Nephron progenitor cell (in vitro differentiated cells): ENCODE measurements at regions not wholly inside any gene's neighbourhood (a gene's known extent, or its start where the extent isn't known, plus 50 kb on each side); places are given as distances from the start of the nearest gene placed in this dataset.

Experiments
- DNase-seq: peaks from one replicate; pipeline ENCODE4 v3.0.0; 2021
- H3K27ac Mint-ChIP-seq: 2 replicates; pipeline ENCODE4 v1.8.0; 2021; ENCODE audit warnings: mild to moderate bottlenecking, moderate library complexity, mixed read lengths
- H3K27me3 Mint-ChIP-seq: 2 replicates; pipeline ENCODE4 v1.8.0; 2021; ENCODE audit warnings: mild to moderate bottlenecking, low read depth, mixed read lengths; ENCODE audit not compliant: poor library complexity
- H3K36me3 Mint-ChIP-seq: 2 replicates; pipeline ENCODE4 v1.8.0; 2021; ENCODE audit warnings: low read depth, mixed read lengths
- H3K4me1 Mint-ChIP-seq: 2 replicates; pipeline ENCODE4 v1.8.0; 2021; ENCODE audit warnings: mixed read lengths
- H3K4me3 Mint-ChIP-seq: 2 replicates; pipeline ENCODE4 v1.8.0; 2021; ENCODE audit warnings: mild to moderate bottlenecking, moderate library complexity, mixed read lengths
- H3K9me3 Mint-ChIP-seq: 2 replicates; pipeline ENCODE4 v1.8.0; 2021; ENCODE audit warnings: mild to moderate bottlenecking, moderate library complexity, mixed read lengths
- TF ChIP-seq, protein P1 (sequence below): fragments of 200-600 bp; sonication (generic); IDR thresholded peaks from 2 replicates; pipeline ENCODE4 v1.5.0; 2021; ENCODE audit warnings: antibody characterized with exemption

DNA sequence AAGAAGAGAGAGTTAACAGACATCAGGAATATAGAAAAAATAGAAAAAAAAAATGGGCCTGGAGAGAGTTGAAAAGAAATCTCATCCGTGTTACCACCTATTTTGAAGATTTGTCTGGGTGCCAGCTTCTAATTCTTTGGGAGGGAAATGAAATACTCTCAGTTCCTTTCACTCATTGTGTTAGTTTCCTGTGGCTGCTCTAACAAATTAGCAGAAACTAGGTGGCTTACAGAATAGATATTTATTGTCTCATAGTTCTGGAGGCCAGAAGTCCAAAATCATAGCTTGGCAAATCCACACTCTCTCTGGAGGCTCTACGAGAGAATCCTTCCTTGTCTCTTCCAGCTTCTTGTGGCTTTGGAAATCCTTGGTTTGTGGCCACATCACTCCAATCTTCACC, 225.1 kb upstream of the BTBD3 start:
- H3K4me3 Mint-ChIP-seq: no peak overlapping the region
- peaks cover 30% of the 10 kb centered on the region for H3K4me1 Mint-ChIP-seq
- DNase-seq: no peak
- peaks cover 6% of the 10 kb centered on the region for H3K9me3 Mint-ChIP-seq
- peaks cover 6% of the 10 kb centered on the region for H3K27me3 Mint-ChIP-seq
- H3K27ac Mint-ChIP-seq: peak overlapping the region; percentile 60
- TF ChIP-seq, protein P1, sequence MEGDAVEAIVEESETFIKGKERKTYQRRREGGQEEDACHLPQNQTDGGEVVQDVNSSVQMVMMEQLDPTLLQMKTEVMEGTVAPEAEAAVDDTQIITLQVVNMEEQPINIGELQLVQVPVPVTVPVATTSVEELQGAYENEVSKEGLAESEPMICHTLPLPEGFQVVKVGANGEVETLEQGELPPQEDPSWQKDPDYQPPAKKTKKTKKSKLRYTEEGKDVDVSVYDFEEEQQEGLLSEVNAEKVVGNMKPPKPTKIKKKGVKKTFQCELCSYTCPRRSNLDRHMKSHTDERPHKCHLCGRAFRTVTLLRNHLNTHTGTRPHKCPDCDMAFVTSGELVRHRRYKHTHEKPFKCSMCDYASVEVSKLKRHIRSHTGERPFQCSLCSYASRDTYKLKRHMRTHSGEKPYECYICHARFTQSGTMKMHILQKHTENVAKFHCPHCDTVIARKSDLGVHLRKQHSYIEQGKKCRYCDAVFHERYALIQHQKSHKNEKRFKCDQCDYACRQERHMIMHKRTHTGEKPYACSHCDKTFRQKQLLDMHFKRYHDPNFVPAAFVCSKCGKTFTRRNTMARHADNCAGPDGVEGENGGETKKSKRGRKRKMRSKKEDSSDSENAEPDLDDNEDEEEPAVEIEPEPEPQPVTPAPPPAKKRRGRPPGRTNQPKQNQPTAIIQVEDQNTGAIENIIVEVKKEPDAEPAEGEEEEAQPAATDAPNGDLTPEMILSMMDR: no peak
- H3K36me3 Mint-ChIP-seq: no peaks in the 10 kb centered on the region

DNA sequence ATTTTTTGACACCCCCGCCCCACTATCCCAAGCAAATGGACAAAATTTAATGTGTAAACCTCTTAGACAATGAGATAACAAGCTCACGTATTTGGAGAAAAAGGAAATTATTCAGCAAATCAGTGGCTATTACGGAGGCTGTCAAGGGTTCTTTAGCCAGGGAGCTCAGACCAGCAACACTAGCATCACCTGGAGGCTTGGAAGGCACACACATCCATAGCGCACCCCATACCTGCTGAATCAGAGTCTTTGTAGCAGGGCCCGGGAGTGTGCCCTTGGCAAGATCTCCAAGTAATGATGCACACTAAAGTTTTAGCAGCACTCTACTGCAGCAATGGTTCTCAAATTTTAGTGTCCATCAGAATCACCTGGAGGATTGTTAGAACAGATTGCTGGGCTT, 223.2 kb upstream of the BTBD3 start:
- Mint-ChIP-seq H3K9me3 (peaks cover 6% of the 10 kb centered on the region), H3K4me3 (no peak overlapping the region), H3K27me3 (peaks cover 6% of the 10 kb centered on the region), H3K27ac (no peak overlapping the region), H3K36me3 (no peaks in the 10 kb centered on the region), H3K4me1 (peaks cover 20% of the 10 kb centered on the region)
- TF ChIP-seq, protein P1: no peak
- DNase-seq: no peak

DNA sequence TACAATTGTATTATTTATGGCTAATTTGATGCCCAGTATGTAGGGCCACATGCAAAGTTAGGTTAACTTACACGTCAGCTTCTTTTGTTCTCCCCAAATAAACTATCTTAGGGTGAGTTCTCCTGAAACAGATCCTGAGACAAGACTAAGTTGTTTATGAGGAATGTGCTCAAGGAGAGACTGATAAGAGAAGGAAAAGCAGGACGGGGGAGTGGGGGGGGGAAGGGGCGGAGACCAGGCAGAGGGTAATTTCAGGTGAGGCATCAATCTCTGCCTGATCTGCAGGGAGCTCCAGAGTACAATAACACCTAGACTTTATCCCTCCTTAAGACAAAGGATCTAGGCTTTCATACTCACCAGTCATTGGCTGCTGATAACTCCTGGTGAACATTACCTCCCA, 220.6 kb upstream of the BTBD3 start:
- Mint-ChIP-seq H3K4me3 (no peak overlapping the region), H3K27me3 (peaks cover 3% of the 10 kb centered on the region), H3K27ac (no peak overlapping the region), H3K9me3 (no peaks in the 10 kb centered on the region), H3K36me3 (no peaks in the 10 kb centered on the region), H3K4me1 (peaks cover 10% of the 10 kb centered on the region)
- no peak for DNase-seq
- TF ChIP-seq, protein P1: no peak

DNA sequence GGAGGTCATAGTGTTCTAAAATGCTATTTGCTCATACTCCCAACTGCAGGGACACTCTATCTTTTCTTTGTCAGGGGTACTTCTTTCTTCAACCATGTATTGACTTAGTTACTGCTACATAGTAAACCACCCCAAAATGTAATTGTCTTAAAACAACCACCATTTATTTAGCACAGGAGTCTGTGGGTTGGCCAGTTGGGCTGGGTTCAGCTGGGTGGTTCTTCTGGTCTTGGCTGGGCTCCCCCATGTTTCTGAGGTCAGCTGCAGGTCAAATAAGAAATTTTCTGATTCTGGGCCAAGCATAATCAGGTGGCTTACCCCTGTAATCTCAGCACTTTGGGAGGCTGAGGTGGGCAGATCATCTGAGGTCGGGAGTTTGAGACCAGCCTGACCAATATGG, 220.0 kb upstream of the BTBD3 start:
- DNase-seq: no peak
- Mint-ChIP-seq H3K27me3 (no peaks in the 10 kb centered on the region), H3K36me3 (no peaks in the 10 kb centered on the region), H3K9me3 (no peaks in the 10 kb centered on the region), H3K4me1 (peaks cover 4% of the 10 kb centered on the region), H3K4me3 (no peak overlapping the region), H3K27ac (no peak overlapping the region)
- TF ChIP-seq, protein P1: no peak

DNA sequence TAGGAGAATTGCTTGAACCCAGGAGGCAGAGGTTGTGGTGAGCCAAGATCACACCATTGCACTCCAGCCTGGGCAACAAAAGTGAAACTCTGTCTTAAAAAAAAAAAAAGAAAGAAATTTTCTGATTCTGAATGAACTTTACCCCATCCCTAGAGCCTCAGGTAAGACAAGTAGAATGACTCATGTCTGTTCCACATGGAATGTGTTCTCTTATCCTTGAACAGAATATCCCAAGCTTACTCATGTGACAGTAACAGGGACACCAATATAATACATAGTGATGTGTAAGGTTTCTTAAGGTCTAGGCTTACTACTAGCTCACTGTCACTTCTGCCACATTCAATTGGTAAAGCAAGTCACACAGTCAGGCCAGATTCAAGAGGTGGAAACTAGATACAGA, 219.6 kb upstream of the BTBD3 start:
- no peak for DNase-seq
- no peak overlapping the region for H3K27ac Mint-ChIP-seq
- TF ChIP-seq, protein P1: no peak
- no peaks in the 10 kb centered on the region for H3K9me3 Mint-ChIP-seq
- H3K27me3 Mint-ChIP-seq: no peaks in the 10 kb centered on the region
- no peaks in the 10 kb centered on the region for H3K36me3 Mint-ChIP-seq
- H3K4me3 Mint-ChIP-seq: no peak overlapping the region
- no peaks in the 10 kb centered on the region for H3K4me1 Mint-ChIP-seq

DNA sequence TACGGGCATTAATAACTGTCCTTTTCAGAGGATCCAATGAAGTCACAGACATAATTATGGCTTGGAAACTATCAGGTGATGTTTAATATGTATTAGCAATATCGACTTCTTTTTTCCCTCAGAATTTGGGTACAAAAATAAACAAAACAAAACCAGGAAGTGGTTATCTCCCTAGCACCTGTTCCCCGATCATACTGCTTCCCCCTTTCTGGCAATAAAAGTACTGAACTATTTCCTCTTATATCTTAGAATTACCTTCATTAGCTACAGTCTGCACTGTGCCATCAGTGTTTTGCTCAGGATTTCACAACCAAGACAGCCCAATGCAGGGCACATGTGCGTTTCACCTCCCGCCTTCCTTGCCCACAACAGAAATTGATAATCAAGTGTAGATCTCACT, 216.9 kb upstream of the BTBD3 start:
- Mint-ChIP-seq H3K36me3 (peaks cover 6% of the 10 kb centered on the region), H3K4me1 (no peaks in the 10 kb centered on the region), H3K27me3 (no peaks in the 10 kb centered on the region), H3K4me3 (no peak overlapping the region), H3K9me3 (peaks cover 12% of the 10 kb centered on the region), H3K27ac (no peak overlapping the region)
- DNase-seq: no peak
- TF ChIP-seq, protein P1: no peak
